Mesendoderm (in vitro differentiated cells): ENCODE measurements at regions not wholly inside any gene's neighbourhood (a gene's known extent, or its start where the extent isn't known, plus 50 kb on each side); places are given as distances from the start of the nearest gene placed in this dataset. TPM values are rescaled to one million over a fixed set of nuclear protein-coding genes. Genes with fewer than 3 reads are reported as not detected.

Experiments used
- DNase-seq: peaks from one replicate; pipeline ENCODE4 v3.0.0; 2013
- H2AK5ac ChIP-seq: 2 replicates; pipeline ENCODE4 v1.6.1; 2013; ENCODE audit warnings: low read length, inconsistent platforms
- H2BK120ac ChIP-seq: 2 replicates; pipeline ENCODE4 v1.6.1; 2013; ENCODE audit warnings: low read depth, mild to moderate bottlenecking, low read length, moderate library complexity, mixed read lengths
- H2BK15ac ChIP-seq: replicated peaks from 2 replicates; pipeline ENCODE4 v1.6.1; 2013; ENCODE audit warnings: low read depth, mild to moderate bottlenecking, moderate library complexity
- H2BK5ac ChIP-seq: 2 replicates; pipeline ENCODE4 v1.6.1; 2013; ENCODE audit warnings: low read length, inconsistent platforms
- H3K18ac ChIP-seq: 2 replicates; pipeline ENCODE4 v1.6.1; 2013; ENCODE audit warnings: mild to moderate bottlenecking, low read length, mixed read lengths
- H3K23ac ChIP-seq: one replicate; pipeline ENCODE4 v1.6.1; 2013; ENCODE audit warnings: low read length
- H3K27ac ChIP-seq: 2 replicates; pipeline ENCODE4 v1.5.1; 2013; ENCODE audit warnings: low read depth, mild to moderate bottlenecking, inconsistent platforms, low read length, moderate library complexity
- H3K27me3 ChIP-seq: 2 replicates; pipeline ENCODE4 v1.6.1; 2013; ENCODE audit warnings: low read length, control low read depth, mild to moderate bottlenecking, inconsistent platforms; ENCODE audit not compliant: insufficient read depth, poor library complexity
- H3K36me3 ChIP-seq: 2 replicates; pipeline ENCODE4 v1.6.1; 2013; ENCODE audit warnings: low read length, inconsistent platforms; ENCODE audit not compliant: control insufficient read depth, insufficient read depth
- H3K4ac ChIP-seq: one replicate; pipeline ENCODE4 v1.6.1; 2013; ENCODE audit warnings: low read depth, mild to moderate bottlenecking, low read length, moderate library complexity
- H3K4me1 ChIP-seq: 2 replicates; pipeline ENCODE4 v1.6.1; 2013; ENCODE audit warnings: low read depth, low read length, inconsistent platforms; ENCODE audit not compliant: control insufficient read depth
- H3K4me2 ChIP-seq: 2 replicates; pipeline ENCODE4 v1.6.1; 2013; ENCODE audit warnings: low read length
- H3K4me3 ChIP-seq: 2 replicates; pipeline ENCODE4 v1.5.1; 2013; ENCODE audit warnings: mild to moderate bottlenecking, low read length
- H3K56ac ChIP-seq: one replicate; pipeline ENCODE4 v1.6.1; 2013; ENCODE audit warnings: low read length
- H3K79me1 ChIP-seq: 2 replicates; pipeline ENCODE4 v1.6.1; 2013; ENCODE audit warnings: low read length, inconsistent platforms
- H3K79me2 ChIP-seq: 2 replicates; pipeline ENCODE4 v1.6.1; 2013; ENCODE audit warnings: mild to moderate bottlenecking, low read length; ENCODE audit not compliant: control insufficient read depth, insufficient read depth
- H3K9ac ChIP-seq: 2 replicates; pipeline ENCODE4 v1.6.1; 2013; ENCODE audit warnings: low read length, inconsistent platforms
- H4K5ac ChIP-seq: one replicate; pipeline ENCODE4 v1.6.1; 2013; ENCODE audit warnings: low read length
- H4K8ac ChIP-seq: one replicate; pipeline ENCODE4 v1.6.1; 2013; ENCODE audit warnings: low read depth, mild to moderate bottlenecking, control low read depth, low read length, moderate library complexity
- WGBS: extraction: QIAGEN DNeasy Blood & Tissue Kit; methylation state at CpG from one replicate; pipeline ENCODE4 v1.1.7; 2013; ENCODE audit warnings: low lambda C conversion rate, missing lambda C conversion rate; ENCODE audit not compliant: insufficient coverage; ENCODE audit errors: extremely low coverage; 5-methylcytosine and 5-hydroxymethylcytosine counted together
- small RNA-seq: library from polyadenylated mRNA; stranded (forward); fragments of <200 nt; extraction: miRNeasy Mini kit (QIAGEN cat#:217004); gene quantifications from one replicate; pipeline ENCODE3, GENCODE V24; 2013; ENCODE audit not compliant: insufficient read depth

DNA sequence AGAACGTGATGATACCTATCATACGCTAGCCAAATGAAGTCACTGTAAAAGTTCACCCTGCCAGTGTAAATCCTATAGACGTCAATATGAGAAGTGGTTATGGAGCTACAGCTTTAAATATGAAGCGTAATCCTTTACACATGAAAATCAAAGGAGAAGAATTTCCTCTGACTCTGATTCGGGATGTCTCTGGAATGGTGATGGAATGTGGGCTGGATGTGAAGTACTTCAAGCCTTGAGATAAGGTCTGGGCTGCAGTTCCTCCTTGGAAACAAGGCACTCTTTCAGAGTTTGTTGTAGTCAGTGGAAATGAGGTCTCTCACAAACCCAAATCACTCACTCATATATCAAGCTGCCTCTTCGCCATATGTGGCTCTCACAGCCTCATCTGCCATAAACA is 53.1 kb upstream of the NAP1L1 start:
- Histone ChIP-seq H3K56ac (no peak overlapping the region), H3K9ac (no peak overlapping the region), H3K4ac (no peak overlapping the region), H4K8ac (no peak overlapping the region), H3K79me1 (no peaks in the 10 kb centered on the region), H3K27me3 (peaks cover 2% of the 10 kb centered on the region), H3K4me1 (no peaks in the 10 kb centered on the region), H4K5ac (no peak overlapping the region), H2BK5ac (no peak overlapping the region), H3K27ac (no peak overlapping the region), H3K23ac (no peak overlapping the region), H2BK120ac (no peak overlapping the region), H3K36me3 (no peaks in the 10 kb centered on the region), H3K79me2 (no peaks in the 10 kb centered on the region), H3K4me3 (no peak overlapping the region), H3K4me2 (no peak overlapping the region), H2AK5ac (no peak overlapping the region), H3K18ac (no peak overlapping the region), H2BK15ac (no peak overlapping the region)
- DNase-seq = peak; percentile 74
- no CpG with 5 or more reads among the region's 6 CpGs for WGBS

DNA sequence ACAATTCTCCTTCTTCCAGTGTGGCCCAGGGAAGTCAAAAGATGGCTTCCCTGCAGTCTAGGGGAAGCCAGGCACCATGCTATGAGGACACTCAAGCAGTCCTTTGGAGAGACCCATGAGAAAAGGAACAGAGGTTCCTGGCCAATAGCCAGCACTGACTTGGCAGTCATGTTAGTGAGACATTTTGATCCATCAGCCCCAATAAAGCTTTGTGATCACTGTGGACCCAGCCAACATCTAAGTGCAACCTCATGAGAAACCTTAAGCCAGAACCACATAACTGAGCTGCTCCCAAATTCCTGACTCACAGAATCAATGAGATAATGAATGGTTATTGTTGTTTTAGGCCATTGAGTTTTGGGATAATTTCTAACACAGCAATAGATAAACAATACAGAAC is 51.0 kb upstream of the NAP1L1 start:
- H3K4me1 ChIP-seq = no peaks in the 10 kb centered on the region
- no peak overlapping the region for H3K23ac ChIP-seq
- no peak overlapping the region for H2AK5ac ChIP-seq
- H3K4ac ChIP-seq = peak overlapping the region; percentile 31
- H3K79me1 ChIP-seq = no peaks in the 10 kb centered on the region
- no peak overlapping the region for H3K18ac ChIP-seq
- no peaks in the 10 kb centered on the region for H3K79me2 ChIP-seq
- no peak overlapping the region for H4K8ac ChIP-seq
- no peak overlapping the region for H2BK15ac ChIP-seq
- H3K27me3 ChIP-seq = peaks cover under 1% of the 10 kb centered on the region
- no peaks in the 10 kb centered on the region for H3K36me3 ChIP-seq
- H4K5ac ChIP-seq = no peak overlapping the region
- H3K4me3 ChIP-seq = no peak overlapping the region
- H2BK120ac ChIP-seq = no peak overlapping the region
- H3K9ac ChIP-seq = no peak overlapping the region
- H3K4me2 ChIP-seq = no peak overlapping the region
- no peak overlapping the region for H3K27ac ChIP-seq
- no peak overlapping the region for H2BK5ac ChIP-seq
- no peak for DNase-seq
- no peak overlapping the region for H3K56ac ChIP-seq

Small RNAs in the stretch of these regions (small RNA-seq; reads per million reads assigned to genes)
- gene RNU6-1271P = not detected
